Islet precursor cell (in vitro differentiated cells): ENCODE measurements at regions not wholly inside any gene's neighbourhood (a gene's known extent, or its start where the extent isn't known, plus 50 kb on each side); places are given as distances from the start of the nearest gene placed in this dataset.
A peak's percentile ranks its signal among the peaks of the same experiment; 100 is the strongest.

ENCODE experiments used
- DNase-seq: peaks from one replicate; pipeline ENCODE4 v3.0.0-alpha.2; 2018

- DNase-seq: no peak
Measured at GRCh38 chr16:85383836-85384832, 229.0 kb upstream of the GSE1 start.

GRCh38 chr16:85384833-85385462, 228.2 kb upstream of the GSE1 start:
- DNase-seq: peak; percentile 85

- no peak for DNase-seq
Measured at GRCh38 chr16:85385463-85386331, 227.4 kb upstream of the GSE1 start.

GRCh38 chr16:85386467-85387170, 226.5 kb upstream of the GSE1 start:
- no peak for DNase-seq

- DNase-seq: no peak
Measured at GRCh38 chr16:85387171-85387507, 226.0 kb upstream of the GSE1 start.

- no peak for DNase-seq
Measured at GRCh38 chr16:85387731-85388295, 225.3 kb upstream of the GSE1 start.

GRCh38 chr16:85389679-85390470, 223.2 kb upstream of the GSE1 start:
- no peak for DNase-seq

GRCh38 chr16:85390511-85391174, 222.5 kb upstream of the GSE1 start:
- no peak for DNase-seq

- DNase-seq: no peak
Measured at GRCh38 chr16:85391175-85391707, 221.9 kb upstream of the GSE1 start.

- DNase-seq: no peak
Measured at GRCh38 chr16:85391769-85392583, 221.1 kb upstream of the GSE1 start.

GRCh38 chr16:85392756-85393673, 220.1 kb upstream of the GSE1 start:
- DNase-seq: no peak

- peak; percentile 82 for DNase-seq
Measured at GRCh38 chr16:85393674-85394451, 219.3 kb upstream of the GSE1 start.

- no peak for DNase-seq
Measured at GRCh38 chr16:85394456-85395206, 218.5 kb upstream of the GSE1 start.

- DNase-seq: peak; percentile 92
Measured at GRCh38 chr16:85395207-85395912, 217.8 kb upstream of the GSE1 start.

GRCh38 chr16:85395913-85396878, 216.9 kb upstream of the GSE1 start:
- peak; percentile 68 for DNase-seq
